HepG2 (cell line): ENCODE measurements at regions not wholly inside any gene's neighbourhood (a gene's known extent, or its start where the extent isn't known, plus 50 kb on each side); places are given as distances from the start of the nearest gene placed in this dataset.

ENCODE experiments used
- ATAC-seq: fragments of 200-7000 bp; cut with Tn5 transposase; 3 replicates; pipeline ENCODE4 v1.9.1; 2020; ENCODE audit warnings: mild to moderate bottlenecking, moderate library complexity
- BruUV-seq: library from RNA; stranded (reverse); fragments of 400-500 nt; replicated peaks from 2 replicates; lab custom pipeline; 2021; lab: Mats Ljungman, UMichigan
- CTCF ChIA-PET: fragments of 300-600 bp; formaldehyde crosslinking; extraction: SDS; loops from one replicate; lab custom pipeline; 2021; ENCODE audit warnings: low total read pairs, inconsistent platforms, low intra/inter-chr PET ratio; lab: Yijun Ruan, JAX
- POLR2A ChIA-PET: fragments of 350-600 bp; sonication (Branson Sonifier 250); formaldehyde crosslinking; loops from one replicate; lab custom pipeline; 2020; ENCODE audit warnings: antibody characterized with exemption, inconsistent platforms; lab: Yijun Ruan, JAX
- DNase-seq: peaks from one replicate; pipeline ENCODE4 v3.0.0-alpha.2; 2015; ENCODE audit warnings: low spot score
- FAIRE-seq: peaks from 3 replicates; lab custom pipeline; 2011; peaks lifted over from hg19 to GRCh38; lab: Jason Lieb, UNC
- H2AFZ ChIP-seq: one replicate; pipeline ENCODE4 v1.6.1; 2011; ENCODE audit warnings: low read length, inconsistent platforms
- H3K27ac ChIP-seq: fragments of 300-600 bp; 3 replicates; pipeline ENCODE4 v1.8.0; 2011; ENCODE audit warnings: mixed run types, mild to moderate bottlenecking, mixed read lengths, low read length, inconsistent platforms; ENCODE audit not compliant: insufficient read depth; ENCODE audit errors: extremely low read length
- H3K27me3 ChIP-seq, 2 experiments: fragments of 200-600 bp in 1 of 2; 2 replicates in 1 of 2; 3 replicates in 1 of 2; pipeline versions ENCODE4 v1.6.0 to v1.8.0; 2011; ENCODE audit warnings: low read length in 2 of 2, mild to moderate bottlenecking in 2 of 2, moderate library complexity in 2 of 2, inconsistent platforms in 1 of 2; ENCODE audit not compliant: insufficient read depth in 2 of 2, control insufficient read depth in 1 of 2
- H3K36me3 ChIP-seq, 2 experiments: fragments of 200-600 bp in 1 of 2; replicated peaks in 1 of 2; 2 replicates in 1 of 2; 3 replicates in 1 of 2; pipeline versions ENCODE4 v1.5.1 to v1.8.0; 2011; ENCODE audit warnings: low read length in 2 of 2, inconsistent platforms in 1 of 2; ENCODE audit not compliant: insufficient read depth in 2 of 2, control insufficient read depth in 1 of 2
- H3K4me1 ChIP-seq: 2 replicates; pipeline ENCODE4 v1.5.1; 2012; ENCODE audit warnings: low read length, inconsistent platforms; ENCODE audit not compliant: insufficient read depth
- H3K4me2 ChIP-seq: 2 replicates; pipeline ENCODE4 v1.6.0; 2011; ENCODE audit warnings: low read depth, low read length, inconsistent platforms
- H3K4me3 ChIP-seq, 3 experiments: fragments of 200-600 bp in 1 of 3; sonication (generic), shearing (Covaris generic) in 1 of 3; replicated peaks in 1 of 3; 2 replicates each; pipeline ENCODE4 v1.5.1; 2011 to 2016; ENCODE audit warnings: low read length in 3 of 3, inconsistent platforms in 2 of 3, low read depth in 2 of 3, mild to moderate bottlenecking in 2 of 3, control low read depth in 1 of 3, mixed read lengths in 1 of 3; ENCODE audit not compliant: insufficient read depth in 1 of 3
- H3K79me2 ChIP-seq: one replicate; pipeline ENCODE4 v1.6.1; 2011; ENCODE audit warnings: low read length, inconsistent platforms; ENCODE audit not compliant: insufficient read depth
- H3K9ac ChIP-seq: 2 replicates; pipeline ENCODE4 v1.6.0; 2011; ENCODE audit warnings: mild to moderate bottlenecking, low read depth, low read length, inconsistent platforms; ENCODE audit not compliant: insufficient read depth
- H3K9me3 ChIP-seq: 2 replicates; pipeline ENCODE4 v1.5.1; 2012; ENCODE audit warnings: mild to moderate bottlenecking, low read length
- H4K20me1 ChIP-seq: 2 replicates; pipeline ENCODE4 v1.6.0; 2011; ENCODE audit warnings: inconsistent platforms, mild to moderate bottlenecking, low read length, moderate library complexity; ENCODE audit not compliant: insufficient read depth
- BRD4 ChIP-seq: sonication (generic); formaldehyde crosslinking; IDR thresholded peaks from 2 replicates; pipeline ENCODE4 v1.4.0; 2020; ENCODE audit warnings: missing genetic modification reagents
- HCFC1 ChIP-seq: fragments of 150-350 bp; IDR thresholded peaks from 2 replicates; pipeline ENCODE4 v1.6.1; 2014; ENCODE audit warnings: low read depth, low read length
- HNF4G ChIP-seq, 2 experiments: sonication (generic) in 1 of 2; formaldehyde crosslinking in 1 of 2; IDR thresholded peaks; 2 replicates each; pipeline versions ENCODE4 v1.4.0 to v1.6.1; 2011 to 2020; ENCODE audit warnings: borderline replicate concordance in 2 of 2, low read depth in 2 of 2, mild to moderate bottlenecking in 2 of 2, low read length in 1 of 2, missing genetic modification reagents in 1 of 2, moderate library complexity in 1 of 2
- HNRNPH1 ChIP-seq: fragments of 200-400 bp; formaldehyde crosslinking; optimal IDR thresholded peaks from 2 replicates; pipeline ENCODE3; 2017; ENCODE audit warnings: mild to moderate bottlenecking, low read depth, low read length
- ISL2 ChIP-seq: sonication (generic); formaldehyde crosslinking; IDR thresholded peaks from 2 replicates; pipeline ENCODE4 v1.5.0; 2020; ENCODE audit warnings: missing genetic modification reagents
- NR2F6 ChIP-seq, 2 experiments: IDR thresholded peaks; 2 replicates each; pipeline ENCODE4 v1.6.1; 2016; ENCODE audit warnings: antibody characterized with exemption in 1 of 2, mild to moderate bottlenecking in 1 of 2
- SCMH1 ChIP-seq: sonication (generic); formaldehyde crosslinking; IDR thresholded peaks from 2 replicates; pipeline ENCODE4 v1.9.0; 2021; ENCODE audit warnings: missing genetic modification reagents, mild to moderate bottlenecking, borderline replicate concordance
- TCF7L2 ChIP-seq: IDR thresholded peaks from 2 replicates; pipeline ENCODE4 v1.6.1; 2011; ENCODE audit warnings: mild to moderate bottlenecking, low read depth, low read length, moderate library complexity
- ZBTB20 ChIP-seq: sonication (generic); formaldehyde crosslinking; IDR thresholded peaks from 2 replicates; pipeline ENCODE4 v1.8.1; 2023; ENCODE audit warnings: missing genetic modification reagents, low read depth, mild to moderate bottlenecking, borderline replicate concordance
- ZNF577 ChIP-seq: sonication (generic); formaldehyde crosslinking; IDR thresholded peaks from 2 replicates; pipeline ENCODE4 v1.4.0; 2020; ENCODE audit warnings: mild to moderate bottlenecking, low read depth, missing genetic modification reagents, borderline replicate concordance
- ZNF678 ChIP-seq: sonication (generic); formaldehyde crosslinking; IDR thresholded peaks from 2 replicates; pipeline ENCODE4 v1.4.0; 2020; ENCODE audit warnings: mild to moderate bottlenecking, missing genetic modification reagents
- WGBS: methylation state at CpG from one replicate; pipeline ENCODE4 v1.1.6; 2017; ENCODE audit warnings: low lambda C conversion rate; 5-methylcytosine and 5-hydroxymethylcytosine counted together
- in situ Hi-C: cut with HindIII; loops from 2 replicates; pipeline ENCODE4 v1.10.0; 2017; ENCODE audit warnings: low pct_unique_long_range_greater_than_20kb; ENCODE audit not compliant: extremely low pct_ligation_motif_present
- intact Hi-C: fragments of 100-400 bp; cut with micrococcal nuclease; formaldehyde crosslinking; loops from one replicate; pipeline ENCODE4 v1.10.0; 2022; ENCODE audit not compliant: unreplicated experiment
- TF ChIP-seq, protein P1 (sequence below): sonication (generic); formaldehyde crosslinking; IDR thresholded peaks from 2 replicates; pipeline ENCODE4 v1.5.1; 2020; ENCODE audit warnings: missing genetic modification reagents, mild to moderate bottlenecking, borderline replicate concordance
- TF ChIP-seq, protein P2 (sequence below): sonication (generic); formaldehyde crosslinking; IDR thresholded peaks from 2 replicates; pipeline ENCODE4 v1.4.0; 2020; ENCODE audit warnings: missing genetic modification reagents, mild to moderate bottlenecking, borderline replicate concordance

DNA sequence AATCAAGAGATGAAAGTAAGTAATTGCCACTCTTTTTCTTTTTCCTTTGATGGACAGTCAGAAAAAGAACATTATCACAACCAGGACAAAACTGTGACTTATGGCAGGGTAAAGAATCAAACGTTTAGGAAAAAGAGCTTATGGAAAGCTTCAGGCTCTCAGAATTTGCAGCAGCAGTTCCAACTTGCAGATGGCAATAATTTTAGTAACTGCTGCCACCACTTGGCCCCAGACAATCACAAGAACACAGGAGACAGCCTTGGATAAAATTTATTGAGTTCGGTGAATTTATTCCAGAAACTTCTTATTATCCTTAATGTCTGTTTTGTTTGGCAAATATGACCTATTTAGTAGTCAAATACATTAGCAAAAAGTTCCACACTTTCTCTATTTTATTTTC, 804.4 kb downstream of the BRINP3 start (continued):
- TF ChIP-seq NR2F6 (IDR thresholded peaks at IDR 0.05) (no peak), NR2F6 (CRISPR knock-in tag; IDR thresholded peaks at IDR 0.05) (no peak), HCFC1 (no peak)
- TF ChIP-seq, all 625 proteins: peak for 0

DNA sequence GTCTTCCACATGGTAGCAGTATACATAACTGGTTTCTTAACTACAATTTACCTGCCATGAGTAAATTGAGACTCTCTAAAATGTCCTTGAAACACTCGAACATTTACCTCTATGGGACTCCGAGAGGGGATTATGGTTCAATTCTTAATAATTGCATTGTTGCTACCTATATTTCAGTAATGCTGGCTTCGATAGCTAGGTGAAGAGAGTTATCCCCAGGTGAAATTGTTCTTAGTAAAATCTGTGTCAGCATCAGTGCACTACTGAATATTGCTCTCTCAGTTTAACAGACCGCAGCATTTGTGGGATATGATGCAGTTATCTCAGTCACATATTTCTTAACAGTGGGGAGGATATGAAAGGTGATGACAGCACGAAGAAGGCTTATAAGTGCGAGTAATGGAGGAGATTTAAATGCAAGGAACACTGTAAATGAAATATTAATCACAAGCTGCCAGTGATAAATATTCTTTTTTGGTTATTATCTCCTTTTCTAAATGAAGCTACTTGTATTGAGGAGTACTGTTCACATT, 801.9 kb downstream of the BRINP3 start:
- TF ChIP-seq ZNF678 (CRISPR knock-in tag) (no peak), ZNF577 (no peak), TCF7L2 (no peak), BRD4 (CRISPR knock-in tag) (no peak), ISL2 (no peak), ZBTB20 (CRISPR knock-in tag) (no peak), HNRNPH1 (no peak), SCMH1 (CRISPR knock-in tag) (no peak), HNF4G (IDR thresholded peaks at IDR 0.05; ENCODE audit: borderline replicate concordance, low read depth, low read length) (no peak), HNF4G (CRISPR knock-in tag; IDR thresholded peaks at IDR 0.05; ENCODE audit: borderline replicate concordance, low read depth) (no peak)
- TF ChIP-seq, protein P1, sequence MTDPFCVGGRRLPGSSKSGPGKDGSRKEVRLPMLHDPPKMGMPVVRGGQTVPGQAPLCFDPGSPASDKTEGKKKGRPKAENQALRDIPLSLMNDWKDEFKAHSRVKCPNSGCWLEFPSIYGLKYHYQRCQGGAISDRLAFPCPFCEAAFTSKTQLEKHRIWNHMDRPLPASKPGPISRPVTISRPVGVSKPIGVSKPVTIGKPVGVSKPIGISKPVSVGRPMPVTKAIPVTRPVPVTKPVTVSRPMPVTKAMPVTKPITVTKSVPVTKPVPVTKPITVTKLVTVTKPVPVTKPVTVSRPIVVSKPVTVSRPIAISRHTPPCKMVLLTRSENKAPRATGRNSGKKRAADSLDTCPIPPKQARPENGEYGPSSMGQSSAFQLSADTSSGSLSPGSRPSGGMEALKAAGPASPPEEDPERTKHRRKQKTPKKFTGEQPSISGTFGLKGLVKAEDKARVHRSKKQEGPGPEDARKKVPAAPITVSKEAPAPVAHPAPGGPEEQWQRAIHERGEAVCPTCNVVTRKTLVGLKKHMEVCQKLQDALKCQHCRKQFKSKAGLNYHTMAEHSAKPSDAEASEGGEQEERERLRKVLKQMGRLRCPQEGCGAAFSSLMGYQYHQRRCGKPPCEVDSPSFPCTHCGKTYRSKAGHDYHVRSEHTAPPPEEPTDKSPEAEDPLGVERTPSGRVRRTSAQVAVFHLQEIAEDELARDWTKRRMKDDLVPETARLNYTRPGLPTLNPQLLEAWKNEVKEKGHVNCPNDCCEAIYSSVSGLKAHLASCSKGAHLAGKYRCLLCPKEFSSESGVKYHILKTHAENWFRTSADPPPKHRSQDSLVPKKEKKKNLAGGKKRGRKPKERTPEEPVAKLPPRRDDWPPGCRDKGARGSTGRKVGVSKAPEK (CRISPR knock-in tag): no peak
- TF ChIP-seq, protein P2, sequence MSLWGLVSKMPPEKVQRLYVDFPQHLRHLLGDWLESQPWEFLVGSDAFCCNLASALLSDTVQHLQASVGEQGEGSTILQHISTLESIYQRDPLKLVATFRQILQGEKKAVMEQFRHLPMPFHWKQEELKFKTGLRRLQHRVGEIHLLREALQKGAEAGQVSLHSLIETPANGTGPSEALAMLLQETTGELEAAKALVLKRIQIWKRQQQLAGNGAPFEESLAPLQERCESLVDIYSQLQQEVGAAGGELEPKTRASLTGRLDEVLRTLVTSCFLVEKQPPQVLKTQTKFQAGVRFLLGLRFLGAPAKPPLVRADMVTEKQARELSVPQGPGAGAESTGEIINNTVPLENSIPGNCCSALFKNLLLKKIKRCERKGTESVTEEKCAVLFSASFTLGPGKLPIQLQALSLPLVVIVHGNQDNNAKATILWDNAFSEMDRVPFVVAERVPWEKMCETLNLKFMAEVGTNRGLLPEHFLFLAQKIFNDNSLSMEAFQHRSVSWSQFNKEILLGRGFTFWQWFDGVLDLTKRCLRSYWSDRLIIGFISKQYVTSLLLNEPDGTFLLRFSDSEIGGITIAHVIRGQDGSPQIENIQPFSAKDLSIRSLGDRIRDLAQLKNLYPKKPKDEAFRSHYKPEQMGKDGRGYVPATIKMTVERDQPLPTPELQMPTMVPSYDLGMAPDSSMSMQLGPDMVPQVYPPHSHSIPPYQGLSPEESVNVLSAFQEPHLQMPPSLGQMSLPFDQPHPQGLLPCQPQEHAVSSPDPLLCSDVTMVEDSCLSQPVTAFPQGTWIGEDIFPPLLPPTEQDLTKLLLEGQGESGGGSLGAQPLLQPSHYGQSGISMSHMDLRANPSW: no peak
- H3K4me2 ChIP-seq: no peak overlapping the region
- no peaks in the 10 kb centered on the region for H3K79me2 ChIP-seq
- no peaks in the 10 kb centered on the region for H3K36me3 ChIP-seq
- no peaks in the 10 kb centered on the region for H3K9me3 ChIP-seq
- in situ Hi-C loops: no loop called here
- no peaks in the 10 kb centered on the region for H3K27me3 ChIP-seq
- BruUV-seq: no TSS peak
- no peak overlapping the region for H3K4me3 ChIP-seq
- no peaks in the 10 kb centered on the region for H3K4me1 ChIP-seq
- no peak overlapping the region for H2AFZ ChIP-seq
- no peak for ATAC-seq
- ChIA-PET CTCF (no interaction called here), POLR2A (no interaction called here)
- FAIRE-seq: no peak
- no peaks in the 10 kb centered on the region for H4K20me1 ChIP-seq
- no peak overlapping the region for H3K27ac ChIP-seq
- 10% methylated on average over 6 of the region's 6 CpGs for WGBS
- DNase-seq: no peak
- intact Hi-C loops: no loop called here
- H3K9ac ChIP-seq: no peak overlapping the region
